ENCODE measurements at regions not wholly inside any gene's neighbourhood (a gene's known extent, or its start where the extent isn't known, plus 50 kb on each side); places are given as distances from the start of the nearest gene placed in this dataset.

GRCh38 chr2:156649596-156649995 lies 213.4 kb downstream of the GPD2 start:
- TF ChIP-seq POLR2AphosphoS5 (IDR thresholded peaks at IDR 0.05; ENCODE audit: low read depth) (no peak), ETS1 (IDR thresholded peaks at IDR 0.05) (no peak), CTCF (conservative IDR thresholded peaks at IDR 0.05; ENCODE audit: low read depth in 2 of 2) (no peak), REST (IDR thresholded peaks at IDR 0.05; ENCODE audit: unreplicated experiment) (no peak), EZH2 (IDR thresholded peaks at IDR 0.05; ENCODE audit: low read depth, unreplicated experiment) (no peak), EZH2phosphoT487 (IDR thresholded peaks at IDR 0.05; ENCODE audit: unreplicated experiment) (no peak), JUNB (IDR thresholded peaks at IDR 0.05; ENCODE audit: unreplicated experiment) (no peak)
